ENCODE measurements at regions not wholly inside any gene's neighbourhood (a gene's known extent, or its start where the extent isn't known, plus 50 kb on each side); places are given as distances from the start of the nearest gene placed in this dataset.

DNA sequence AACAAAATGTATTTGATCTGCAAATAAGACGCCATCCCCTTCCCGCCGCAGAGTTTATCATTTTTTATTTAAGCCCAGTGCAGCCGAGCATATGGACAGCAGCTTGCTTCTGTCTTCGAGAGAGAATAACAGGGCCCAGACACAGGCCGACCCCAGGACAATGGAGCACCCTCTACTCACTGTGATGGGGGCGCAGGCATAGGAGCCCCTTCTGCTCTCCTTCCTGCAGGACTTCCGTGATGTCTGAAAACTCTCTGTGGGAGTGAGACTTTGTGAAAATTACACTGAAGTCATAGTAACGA lies 134.8 kb downstream of the OAT start:
- no TSS peak for BruUV-seq (replicated peaks)

DNA sequence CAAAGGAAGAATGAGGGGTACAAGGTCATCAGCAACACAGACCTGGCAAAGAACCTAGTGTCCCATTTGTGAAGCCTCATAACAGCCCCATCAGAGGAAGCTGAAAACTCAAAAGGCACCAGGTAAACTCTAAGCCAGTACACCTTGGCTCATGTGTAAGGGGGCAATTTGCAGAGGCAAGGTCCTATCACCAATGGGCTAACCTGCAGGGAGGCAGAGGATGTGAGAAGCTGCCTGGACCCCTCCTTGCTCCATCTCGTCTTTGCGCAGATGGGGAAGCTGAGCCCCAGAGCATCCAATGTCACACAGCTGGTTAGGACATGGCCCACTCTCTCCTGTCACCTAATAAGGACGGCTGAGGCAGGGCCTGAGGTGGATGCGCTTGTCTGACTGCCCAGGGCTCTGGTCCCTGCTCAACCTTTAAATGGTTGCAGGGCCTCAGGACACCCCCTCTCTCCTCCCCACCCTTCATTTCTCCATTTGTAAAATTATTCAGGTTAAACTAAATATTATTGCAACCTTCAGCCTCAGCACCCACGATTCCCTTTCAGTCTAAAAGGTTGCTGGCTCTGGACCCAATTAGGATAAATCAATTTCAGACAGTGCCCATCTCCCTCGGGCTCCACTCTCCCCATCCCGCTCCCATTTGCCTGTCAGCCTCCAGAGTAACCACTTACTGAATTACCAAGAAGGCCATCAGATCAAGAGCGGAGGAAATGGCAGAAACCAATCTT lies 135.3 kb downstream of the OAT start:
- DNase-seq = no peak
- H3K4me3 Mint-ChIP-seq (ENCODE audit: low read depth, unreplicated experiment) = no peak overlapping the region
- H3K36me3 Mint-ChIP-seq (ENCODE audit: insufficient read depth, unreplicated experiment) = no peaks in the 10 kb centered on the region
- H3K4me1 Mint-ChIP-seq (ENCODE audit: low read depth, unreplicated experiment) = no peaks in the 10 kb centered on the region
- CTCF ChIA-PET = no interaction called here
- peaks cover 19% of the 10 kb centered on the region for H3K27me3 Mint-ChIP-seq (ENCODE audit: unreplicated experiment)
- H3K27ac Mint-ChIP-seq (ENCODE audit: unreplicated experiment) = no peak overlapping the region
- TF ChIP-seq, protein P1, sequence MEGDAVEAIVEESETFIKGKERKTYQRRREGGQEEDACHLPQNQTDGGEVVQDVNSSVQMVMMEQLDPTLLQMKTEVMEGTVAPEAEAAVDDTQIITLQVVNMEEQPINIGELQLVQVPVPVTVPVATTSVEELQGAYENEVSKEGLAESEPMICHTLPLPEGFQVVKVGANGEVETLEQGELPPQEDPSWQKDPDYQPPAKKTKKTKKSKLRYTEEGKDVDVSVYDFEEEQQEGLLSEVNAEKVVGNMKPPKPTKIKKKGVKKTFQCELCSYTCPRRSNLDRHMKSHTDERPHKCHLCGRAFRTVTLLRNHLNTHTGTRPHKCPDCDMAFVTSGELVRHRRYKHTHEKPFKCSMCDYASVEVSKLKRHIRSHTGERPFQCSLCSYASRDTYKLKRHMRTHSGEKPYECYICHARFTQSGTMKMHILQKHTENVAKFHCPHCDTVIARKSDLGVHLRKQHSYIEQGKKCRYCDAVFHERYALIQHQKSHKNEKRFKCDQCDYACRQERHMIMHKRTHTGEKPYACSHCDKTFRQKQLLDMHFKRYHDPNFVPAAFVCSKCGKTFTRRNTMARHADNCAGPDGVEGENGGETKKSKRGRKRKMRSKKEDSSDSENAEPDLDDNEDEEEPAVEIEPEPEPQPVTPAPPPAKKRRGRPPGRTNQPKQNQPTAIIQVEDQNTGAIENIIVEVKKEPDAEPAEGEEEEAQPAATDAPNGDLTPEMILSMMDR (IDR thresholded peaks at IDR 0.05; ENCODE audit: unreplicated experiment) = no peak
- intact Hi-C loops (cut with micrococcal nuclease; ENCODE audit: unreplicated experiment) = no loop called here
- BruUV-seq (replicated peaks) = no TSS peak
- H3K9me3 Mint-ChIP-seq (ENCODE audit: low read depth, unreplicated experiment) = no peaks in the 10 kb centered on the region

More for the DNA sequence above, 134.8 kb downstream of the OAT start:
- no peak for DNase-seq
- TF ChIP-seq, protein P1 (IDR thresholded peaks at IDR 0.05; ENCODE audit: unreplicated experiment) = no peak
- Mint-ChIP-seq H3K36me3 (ENCODE audit: insufficient read depth, unreplicated experiment) (no peaks in the 10 kb centered on the region), H3K4me3 (ENCODE audit: low read depth, unreplicated experiment) (no peak overlapping the region), H3K9me3 (ENCODE audit: low read depth, unreplicated experiment) (no peaks in the 10 kb centered on the region), H3K27ac (ENCODE audit: unreplicated experiment) (no peak overlapping the region), H3K4me1 (ENCODE audit: low read depth, unreplicated experiment) (no peaks in the 10 kb centered on the region), H3K27me3 (ENCODE audit: unreplicated experiment) (peaks cover 19% of the 10 kb centered on the region)
- intact Hi-C loops (cut with micrococcal nuclease; ENCODE audit: unreplicated experiment) = no loop called here
- CTCF ChIA-PET = no interaction called here

DNA sequence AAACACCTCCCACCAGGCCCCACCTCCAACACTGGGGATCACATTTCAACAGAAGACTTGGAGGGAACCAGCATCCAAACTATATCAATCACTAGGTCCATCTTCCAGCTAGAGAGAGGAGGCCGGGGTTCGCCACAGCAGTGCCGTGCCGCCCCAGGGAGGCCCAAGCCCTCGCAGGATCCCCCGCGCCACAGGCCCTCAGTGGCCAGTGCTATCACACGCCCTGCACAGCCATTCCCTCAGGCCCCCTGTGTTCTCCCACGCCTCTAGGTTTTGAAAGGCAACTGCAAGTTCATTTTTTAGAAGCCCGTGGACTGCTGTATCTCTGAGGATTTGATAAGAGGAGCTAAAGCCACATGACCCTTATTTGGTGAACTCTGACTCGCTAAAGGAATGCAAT lies 136.4 kb downstream of the OAT start:
- BruUV-seq (replicated peaks) = no TSS peak
- Mint-ChIP-seq H3K36me3 (ENCODE audit: insufficient read depth, unreplicated experiment) (no peaks in the 10 kb centered on the region), H3K27ac (ENCODE audit: unreplicated experiment) (no peak overlapping the region), H3K4me3 (ENCODE audit: low read depth, unreplicated experiment) (no peak overlapping the region), H3K27me3 (ENCODE audit: unreplicated experiment) (peaks cover 19% of the 10 kb centered on the region), H3K4me1 (ENCODE audit: low read depth, unreplicated experiment) (no peaks in the 10 kb centered on the region), H3K9me3 (ENCODE audit: low read depth, unreplicated experiment) (no peaks in the 10 kb centered on the region)
- DNase-seq = no peak
- CTCF ChIA-PET = no interaction called here
- intact Hi-C loops (cut with micrococcal nuclease; ENCODE audit: unreplicated experiment) = no loop called here
- TF ChIP-seq, protein P1 (IDR thresholded peaks at IDR 0.05; ENCODE audit: unreplicated experiment) = no peak

DNA sequence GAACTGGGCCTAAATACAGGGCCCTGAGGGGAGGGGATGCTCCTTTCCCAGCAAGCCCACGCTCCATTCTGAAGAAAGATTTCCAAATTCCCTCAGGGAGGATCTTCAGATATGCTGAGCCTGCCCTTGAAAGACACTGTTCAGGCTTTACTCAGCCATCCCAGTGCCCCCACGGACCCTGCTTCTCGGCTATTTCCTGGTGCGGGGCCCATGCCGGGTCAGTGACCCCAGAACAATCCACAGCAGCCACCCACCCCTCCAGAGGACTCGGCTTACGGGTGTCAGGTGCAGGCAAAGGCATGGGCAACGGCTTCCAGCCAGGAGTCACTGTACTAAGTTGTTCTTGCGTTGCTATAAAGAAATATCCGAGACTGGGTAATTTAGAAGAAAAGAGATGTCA lies 137.1 kb downstream of the OAT start:
- BruUV-seq (replicated peaks) = no TSS peak
- DNase-seq = no peak
- H3K4me3 Mint-ChIP-seq (ENCODE audit: low read depth, unreplicated experiment) = no peak overlapping the region
- no peaks in the 10 kb centered on the region for H3K4me1 Mint-ChIP-seq (ENCODE audit: low read depth, unreplicated experiment)
- no peaks in the 10 kb centered on the region for H3K9me3 Mint-ChIP-seq (ENCODE audit: low read depth, unreplicated experiment)
- CTCF ChIA-PET = no interaction called here
- no peak overlapping the region for H3K27ac Mint-ChIP-seq (ENCODE audit: unreplicated experiment)
- intact Hi-C loops (cut with micrococcal nuclease; ENCODE audit: unreplicated experiment) = no loop called here
- H3K36me3 Mint-ChIP-seq (ENCODE audit: insufficient read depth, unreplicated experiment) = no peaks in the 10 kb centered on the region
- H3K27me3 Mint-ChIP-seq (ENCODE audit: unreplicated experiment) = peaks cover 19% of the 10 kb centered on the region
- TF ChIP-seq, protein P1 (IDR thresholded peaks at IDR 0.05; ENCODE audit: unreplicated experiment) = no peak

Data from Calu3 (cell line).